Cardiac septum (tissue), 1 donor: ENCODE measurements at regions not wholly inside any gene's neighbourhood (a gene's known extent, or its start where the extent isn't known, plus 50 kb on each side); places are given as distances from the start of the nearest gene placed in this dataset.

Source experiments
- DNase-seq: peaks from one replicate; pipeline ENCODE4 v3.0.0-alpha.2; 2020; ENCODE audit warnings: low spot score
- intact Hi-C: fragments of 100-400 bp; cut with DNase I; formaldehyde crosslinking; loops from one replicate; pipeline ENCODE4 v1.14.0; 2022
- donor health status: DM: no; HTN: no; CAD: no.

GRCh38 chr16:85162478-85163277 is 50.4 kb upstream of the CIBAR2 start:
- intact Hi-C loops: no loop called here
- DNase-seq: no peak

GRCh38 chr16:85163278-85164112 is 51.2 kb upstream of the CIBAR2 start:
- no peak for DNase-seq

GRCh38 chr16:85164431-85164830 is 52.2 kb upstream of the CIBAR2 start:
- DNase-seq: no peak
- intact Hi-C loops: no loop called here

More at GRCh38 chr16:85163278-85164112, 51.2 kb upstream of the CIBAR2 start:
- intact Hi-C loops: no loop called here

GRCh38 chr16:85164838-85165516 is 52.7 kb upstream of the CIBAR2 start:
- intact Hi-C loops: loop anchor here (5.0 kb wide), 1 partner anchor 38 kb away; no protein-coding TSS in a partner anchor

GRCh38 chr16:85165781-85166180 is 53.5 kb upstream of the CIBAR2 start:
- no peak for DNase-seq
- intact Hi-C loops: loop anchor here (5.0 kb wide), 1 partner anchor 38 kb away; no protein-coding TSS in a partner anchor

More at GRCh38 chr16:85164838-85165516, 52.7 kb upstream of the CIBAR2 start:
- DNase-seq: no peak

- intact Hi-C loops: loop anchor here (5.0 kb wide), 1 partner anchor 39 kb away; no protein-coding TSS in a partner anchor
Measured at GRCh38 chr16:85166281-85166680, 54.0 kb upstream of the CIBAR2 start.

GRCh38 chr16:85166699-85167588 is 54.7 kb upstream of the CIBAR2 start:
- intact Hi-C loops: loop anchor here (5.0 kb wide), 1 partner anchor 40 kb away; no protein-coding TSS in a partner anchor
- no peak for DNase-seq

More at GRCh38 chr16:85166281-85166680, 54.0 kb upstream of the CIBAR2 start:
- DNase-seq: no peak

- intact Hi-C loops: loop anchor here (5.0 kb wide), 1 partner anchor 41 kb away; no protein-coding TSS in a partner anchor
- no peak for DNase-seq
Measured at GRCh38 chr16:85167589-85168537, 55.6 kb upstream of the CIBAR2 start.

- no peak for DNase-seq
- intact Hi-C loops: loop anchor here (5.0 kb wide), 1 partner anchor 41 kb away; no protein-coding TSS in a partner anchor
Measured at GRCh38 chr16:85168732-85169256, 56.5 kb upstream of the CIBAR2 start.

GRCh38 chr16:85169333-85170065 is 57.2 kb upstream of the CIBAR2 start:
- DNase-seq: no peak
- intact Hi-C loops: loop anchor here (5.0 kb wide), 4 partner anchors 42 to 83 kb away; no protein-coding TSS in a partner anchor

- intact Hi-C loops: loop anchor here (5.0 kb wide), 3 partner anchors 52 to 82 kb away; no protein-coding TSS in a partner anchor
- no peak for DNase-seq
Measured at GRCh38 chr16:85170066-85170491, 57.8 kb upstream of the CIBAR2 start.

GRCh38 chr16:85170590-85171003 is 58.3 kb upstream of the CIBAR2 start:
- intact Hi-C loops: loop anchor here (5.0 kb wide), 3 partner anchors 52 to 82 kb away; no protein-coding TSS in a partner anchor
- DNase-seq: no peak

GRCh38 chr16:85171004-85171758 is 58.9 kb upstream of the CIBAR2 start:
- no peak for DNase-seq

GRCh38 chr16:85171759-85172454 is 59.6 kb upstream of the CIBAR2 start:
- intact Hi-C loops: loop anchor here (5.0 kb wide), 3 partner anchors 50 to 80 kb away; no protein-coding TSS in a partner anchor
- no peak for DNase-seq

More at GRCh38 chr16:85171004-85171758, 58.9 kb upstream of the CIBAR2 start:
- intact Hi-C loops: loop anchor here (5.0 kb wide), 3 partner anchors 51 to 81 kb away; no protein-coding TSS in a partner anchor
